ENCODE measurements at regions not wholly inside any gene's neighbourhood (a gene's known extent, or its start where the extent isn't known, plus 50 kb on each side); places are given as distances from the start of the nearest gene placed in this dataset.
A peak's percentile ranks its signal among the peaks of the same experiment; 100 is the strongest.

- in situ Hi-C loops (cut with HindIII; ENCODE audit: low sequenced_read_pairs) = no loop called here
- DNase-seq (ENCODE audit: low spot score) = no peak
Observed at GRCh38 chr9:13646500-13647021, 367.1 kb upstream of the MPDZ start.

GRCh38 chr9:13645557-13645956 is 366.1 kb upstream of the MPDZ start:
- no peak for DNase-seq (ENCODE audit: low spot score)
- in situ Hi-C loops (cut with HindIII; ENCODE audit: low sequenced_read_pairs) = no loop called here

- in situ Hi-C loops (cut with HindIII; ENCODE audit: low sequenced_read_pairs) = no loop called here
- no peak for DNase-seq (ENCODE audit: low spot score)
Observed at GRCh38 chr9:13644675-13645074, 365.2 kb upstream of the MPDZ start.

GRCh38 chr9:13642646-13643045 is 363.2 kb upstream of the MPDZ start:
- in situ Hi-C loops (cut with HindIII; ENCODE audit: low sequenced_read_pairs) = no loop called here

GRCh38 chr9:13629067-13629466 is 349.6 kb upstream of the MPDZ start:
- in situ Hi-C loops (cut with HindIII; ENCODE audit: low sequenced_read_pairs) = no loop called here
- DNase-seq (ENCODE audit: low spot score) = no peak

More at GRCh38 chr9:13642646-13643045, 363.2 kb upstream of the MPDZ start:
- no peak for DNase-seq (ENCODE audit: low spot score)

GRCh38 chr9:13628526-13628925 is 349.0 kb upstream of the MPDZ start:
- DNase-seq (ENCODE audit: low spot score) = no peak
- in situ Hi-C loops (cut with HindIII; ENCODE audit: low sequenced_read_pairs) = no loop called here

GRCh38 chr9:13627502-13627901 is 348.0 kb upstream of the MPDZ start:
- in situ Hi-C loops (cut with HindIII; ENCODE audit: low sequenced_read_pairs) = no loop called here
- DNase-seq (ENCODE audit: low spot score) = no peak

GRCh38 chr9:13627071-13627470 is 347.6 kb upstream of the MPDZ start:
- in situ Hi-C loops (cut with HindIII; ENCODE audit: low sequenced_read_pairs) = no loop called here
- DNase-seq (ENCODE audit: low spot score) = no peak

- in situ Hi-C loops (cut with HindIII; ENCODE audit: low sequenced_read_pairs) = no loop called here
- DNase-seq (ENCODE audit: low spot score) = no peak
Observed at GRCh38 chr9:13626601-13627000, 347.1 kb upstream of the MPDZ start.

- in situ Hi-C loops (cut with HindIII; ENCODE audit: low sequenced_read_pairs) = no loop called here
- no peak for DNase-seq (ENCODE audit: low spot score)
Observed at GRCh38 chr9:13621872-13622564, 342.5 kb upstream of the MPDZ start.

GRCh38 chr9:13616491-13617035 is 337.1 kb upstream of the MPDZ start:
- in situ Hi-C loops (cut with HindIII; ENCODE audit: low sequenced_read_pairs) = no loop called here
- no peak for DNase-seq (ENCODE audit: low spot score)

GRCh38 chr9:13615660-13616490 is 336.4 kb upstream of the MPDZ start:
- no peak for DNase-seq (ENCODE audit: low spot score)
- in situ Hi-C loops (cut with HindIII; ENCODE audit: low sequenced_read_pairs) = no loop called here

- no peak for DNase-seq (ENCODE audit: low spot score)
- in situ Hi-C loops (cut with HindIII; ENCODE audit: low sequenced_read_pairs) = no loop called here
Observed at GRCh38 chr9:13614060-13614459, 334.6 kb upstream of the MPDZ start.

GRCh38 chr9:13613296-13613695 is 333.8 kb upstream of the MPDZ start:
- in situ Hi-C loops (cut with HindIII; ENCODE audit: low sequenced_read_pairs) = no loop called here
- DNase-seq (ENCODE audit: low spot score) = no peak

- DNase-seq (ENCODE audit: low spot score) = no peak
- in situ Hi-C loops (cut with HindIII; ENCODE audit: low sequenced_read_pairs) = no loop called here
Observed at GRCh38 chr9:13608451-13608850, 329.0 kb upstream of the MPDZ start.

- peak; percentile 14 for DNase-seq (ENCODE audit: low spot score)
- in situ Hi-C loops (cut with HindIII; ENCODE audit: low sequenced_read_pairs) = no loop called here
Observed at GRCh38 chr9:13607481-13608441, 328.3 kb upstream of the MPDZ start.

- in situ Hi-C loops (cut with HindIII; ENCODE audit: low sequenced_read_pairs) = no loop called here
- no peak for DNase-seq (ENCODE audit: low spot score)
Observed at GRCh38 chr9:13606586-13606985, 327.1 kb upstream of the MPDZ start.

- in situ Hi-C loops (cut with HindIII; ENCODE audit: low sequenced_read_pairs) = no loop called here
Observed at GRCh38 chr9:13603921-13604320, 324.4 kb upstream of the MPDZ start.

GRCh38 chr9:13598738-13599137 is 319.2 kb upstream of the MPDZ start:
- in situ Hi-C loops (cut with HindIII; ENCODE audit: low sequenced_read_pairs) = no loop called here
- no peak for DNase-seq (ENCODE audit: low spot score)

More at GRCh38 chr9:13603921-13604320, 324.4 kb upstream of the MPDZ start:
- DNase-seq (ENCODE audit: low spot score) = no peak

Data from G401 (cell line).